KBM-7 (cell line): ENCODE measurements at regions not wholly inside any gene's neighbourhood (a gene's known extent, or its start where the extent isn't known, plus 50 kb on each side); places are given as distances from the start of the nearest gene placed in this dataset.

ENCODE experiments used
- DNase-seq: peaks from one replicate; pipeline ENCODE4 v3.0.0-alpha.2; 2015
- in situ Hi-C: fragments of 300-500 bp; cut with MboI; formaldehyde crosslinking; loops from 2 replicates; pipeline ENCODE4 v1.14.3; 2020; ENCODE audit warnings: low sequenced_read_pairs, low pct_unique_long_range_greater_than_20kb, mixed read lengths

GRCh38 chr14:84162633-84163032 is 1367.3 kb upstream of the FLRT2 start:
- no peak for DNase-seq
- in situ Hi-C loops = no loop called here

GRCh38 chr14:84167026-84167425 is 1362.9 kb upstream of the FLRT2 start:
- DNase-seq = no peak
- in situ Hi-C loops = no loop called here

GRCh38 chr14:84180336-84180735 is 1349.6 kb upstream of the FLRT2 start:
- in situ Hi-C loops = no loop called here
- DNase-seq = no peak

- in situ Hi-C loops = no loop called here
- DNase-seq = no peak
These were observed 1348.9 kb upstream of the FLRT2 start for GRCh38 chr14:84181072-84181471.

GRCh38 chr14:84195514-84195913 is 1334.4 kb upstream of the FLRT2 start:
- in situ Hi-C loops = no loop called here
- DNase-seq = no peak

- in situ Hi-C loops = no loop called here
- no peak for DNase-seq
These were observed 1332.2 kb upstream of the FLRT2 start for GRCh38 chr14:84197704-84198103.

- in situ Hi-C loops = no loop called here
- DNase-seq = no peak
These were observed 1327.5 kb upstream of the FLRT2 start for GRCh38 chr14:84202486-84202885.

GRCh38 chr14:84203896-84204295 is 1326.0 kb upstream of the FLRT2 start:
- in situ Hi-C loops = no loop called here
- DNase-seq = no peak

GRCh38 chr14:84208451-84208850 is 1321.5 kb upstream of the FLRT2 start:
- no peak for DNase-seq
- in situ Hi-C loops = no loop called here

GRCh38 chr14:84209031-84209430 is 1320.9 kb upstream of the FLRT2 start:
- in situ Hi-C loops = no loop called here
- DNase-seq = no peak

GRCh38 chr14:84217066-84217465 is 1312.9 kb upstream of the FLRT2 start:
- in situ Hi-C loops = no loop called here
- DNase-seq = no peak

GRCh38 chr14:84225268-84225667 is 1304.7 kb upstream of the FLRT2 start:
- in situ Hi-C loops = no loop called here
- DNase-seq = no peak

GRCh38 chr14:84228702-84229101 is 1301.2 kb upstream of the FLRT2 start:
- in situ Hi-C loops = no loop called here
- no peak for DNase-seq

- DNase-seq = no peak
- in situ Hi-C loops = no loop called here
These were observed 1295.7 kb upstream of the FLRT2 start for GRCh38 chr14:84234281-84234680.

- in situ Hi-C loops = no loop called here
These were observed 1293.7 kb upstream of the FLRT2 start for GRCh38 chr14:84236290-84236689.

GRCh38 chr14:84237881-84238280 is 1292.1 kb upstream of the FLRT2 start:
- no peak for DNase-seq
- in situ Hi-C loops = no loop called here

More at GRCh38 chr14:84236290-84236689, 1293.7 kb upstream of the FLRT2 start:
- no peak for DNase-seq

- no peak for DNase-seq
- in situ Hi-C loops = no loop called here
These were observed 1282.3 kb upstream of the FLRT2 start for GRCh38 chr14:84247693-84248092.

- no peak for DNase-seq
- in situ Hi-C loops = no loop called here
These were observed 1279.1 kb upstream of the FLRT2 start for GRCh38 chr14:84250893-84251292.

GRCh38 chr14:84251411-84252115 is 1278.4 kb upstream of the FLRT2 start:
- in situ Hi-C loops = no loop called here

GRCh38 chr14:84252706-84253105 is 1277.2 kb upstream of the FLRT2 start:
- in situ Hi-C loops = no loop called here

More at GRCh38 chr14:84251411-84252115, 1278.4 kb upstream of the FLRT2 start:
- no peak for DNase-seq

GRCh38 chr14:84253326-84253725 is 1276.6 kb upstream of the FLRT2 start:
- in situ Hi-C loops = no loop called here
- DNase-seq = no peak

More at GRCh38 chr14:84252706-84253105, 1277.2 kb upstream of the FLRT2 start:
- no peak for DNase-seq
